HCT116 (cell line): ENCODE measurements at regions not wholly inside any gene's neighbourhood (a gene's known extent, or its start where the extent isn't known, plus 50 kb on each side); places are given as distances from the start of the nearest gene placed in this dataset.

Experiments used
- ATAC-seq: fragments of 200-7000 bp; cut with Tn5 transposase; 2 replicates; pipeline ENCODE4 v1.9.1; 2020; ENCODE audit warnings: mild to moderate bottlenecking, moderate library complexity
- BruUV-seq: library from RNA; stranded (reverse); fragments of 400-500 nt; replicated peaks from 2 replicates; lab custom pipeline; 2021; lab: Mats Ljungman, UMichigan
- CTCF ChIA-PET: fragments of 300-600 bp; sonication (Branson Sonifier 250); formaldehyde crosslinking; loops from one replicate; lab custom pipeline; 2021; ENCODE audit warnings: antibody characterized with exemption; lab: Charles Lee
- POLR2A ChIA-PET: fragments of 300-600, 350-600 bp; sonication (Branson Sonifier 250); formaldehyde crosslinking; loops from one replicate; lab custom pipeline; 2021; ENCODE audit warnings: antibody characterized with exemption; lab: Charles Lee
- RAD21 ChIA-PET, 2 experiments: fragments of 300-600 bp; sonication (Branson Sonifier 250); formaldehyde crosslinking; loops; one replicate each; lab custom pipeline; 2023; ENCODE audit warnings: low total read pairs in 2 of 2; ENCODE audit not compliant: uncharacterized antibody in 2 of 2, unreplicated experiment in 2 of 2, low non-redundant PET in 1 of 2; lab: Charles Lee
- DNase-seq: peaks from one replicate; pipeline ENCODE4 v3.0.0-alpha.2; 2010; ENCODE audit warnings: low read depth, low spot score
- H2AFZ ChIP-seq: fragments of 200-600 bp; shearing (Covaris generic), sonication (generic); 2 replicates; pipeline ENCODE4 v1.6.1; 2017; ENCODE audit warnings: low read depth, mixed run types, mixed read lengths, antibody characterized with exemption, low read length; ENCODE audit not compliant: poor library complexity, severe bottlenecking
- H3K27ac ChIP-seq: 2 replicates; pipeline ENCODE4 v1.5.1; 2012; ENCODE audit warnings: low read depth, low read length
- H3K27me3 ChIP-seq: fragments of 200-600 bp; sonication (generic); 2 replicates; pipeline ENCODE4 v1.6.1; 2016; ENCODE audit warnings: mixed run types, low read length, mixed read lengths; ENCODE audit not compliant: insufficient read depth
- H3K36me3 ChIP-seq, 2 experiments: fragments of 200-500 bp in 1 of 2; fragments of 200-600 bp in 1 of 2; sonication (Bioruptor generic) in 1 of 2; sonication (generic) in 1 of 2; 2 replicates each; pipeline versions ENCODE4 v1.5.1 to v1.6.1; 2014 to 2016; ENCODE audit warnings: low read length in 2 of 2, inconsistent platforms in 1 of 2, mixed read lengths in 1 of 2, mixed run types in 1 of 2; ENCODE audit not compliant: insufficient read depth in 2 of 2, control insufficient read depth in 1 of 2
- H3K4me1 ChIP-seq, 2 experiments: fragments of 200-600 bp in 1 of 2; sonication (generic) in 1 of 2; 2 replicates each; pipeline versions ENCODE4 v1.5.1 to v1.6.1; 2012 to 2017; ENCODE audit warnings: low read length in 2 of 2, inconsistent platforms in 1 of 2, mild to moderate bottlenecking in 1 of 2, mixed read lengths in 1 of 2, mixed run types in 1 of 2, moderate library complexity in 1 of 2; ENCODE audit not compliant: insufficient read depth in 2 of 2, control insufficient read depth in 1 of 2
- H3K4me2 ChIP-seq: fragments of 200-600 bp; sonication (generic); 2 replicates; pipeline ENCODE4 v1.6.1; 2017; ENCODE audit warnings: mixed run types, low read length, mixed read lengths
- H3K4me3 ChIP-seq, 2 experiments: fragments of 200-600 bp in 1 of 2; sonication (generic) in 1 of 2; replicated peaks in 1 of 2; 2 replicates each; pipeline ENCODE4 v1.5.1; 2011 to 2016; ENCODE audit warnings: low read length in 2 of 2, control low read depth in 1 of 2, low read depth in 1 of 2, mild to moderate bottlenecking in 1 of 2, mixed read lengths in 1 of 2, mixed run types in 1 of 2
- H3K79me2 ChIP-seq: fragments of 200-600 bp; sonication (generic); 2 replicates; pipeline ENCODE4 v1.6.1; 2017; ENCODE audit warnings: mild to moderate bottlenecking, mixed run types, low read length, moderate library complexity, mixed read lengths; ENCODE audit not compliant: insufficient read depth
- H3K9ac ChIP-seq: fragments of 200-600 bp; sonication (generic); 2 replicates; pipeline ENCODE4 v1.6.1; 2016; ENCODE audit warnings: low read length, mixed read lengths
- H3K9me2 ChIP-seq: fragments of 200-600 bp; sonication (generic), shearing (Covaris generic); 2 replicates; pipeline ENCODE4 v1.6.1; 2017; ENCODE audit warnings: mixed run types, mild to moderate bottlenecking, moderate library complexity; ENCODE audit not compliant: insufficient read depth
- H3K9me3 ChIP-seq, 2 experiments: fragments of 200-500 bp in 1 of 2; fragments of 200-600 bp in 1 of 2; sonication (Bioruptor generic) in 1 of 2; sonication (generic) in 1 of 2; 2 replicates each; pipeline ENCODE4 v1.6.1; 2014 to 2017; ENCODE audit warnings: low read length in 2 of 2, mixed read lengths in 2 of 2, inconsistent platforms in 1 of 2, low read depth in 1 of 2, mild to moderate bottlenecking in 1 of 2, mixed run types in 1 of 2, moderate library complexity in 1 of 2; ENCODE audit not compliant: control insufficient read depth in 1 of 2, insufficient read depth in 1 of 2
- H4K20me1 ChIP-seq: fragments of 200-600 bp; sonication (generic), shearing (Covaris generic); 2 replicates; pipeline ENCODE4 v1.6.1; 2017; ENCODE audit warnings: mixed run types, mild to moderate bottlenecking, moderate library complexity; ENCODE audit not compliant: insufficient read depth
- CEBPB ChIP-seq: IDR thresholded peaks from 2 replicates; pipeline ENCODE4 v1.6.1; 2012; ENCODE audit warnings: low read depth
- CTCF ChIP-seq, 3 experiments: fragments of 200-600 bp in 1 of 3; sonication (generic) in 1 of 3; IDR thresholded peaks in 2 of 3; conservative IDR thresholded peaks in 1 of 3; 2 replicates each; pipeline ENCODE4 v1.5.1; 2012 to 2017; ENCODE audit warnings: low read depth in 2 of 3, low read length in 2 of 3, antibody characterized with exemption in 1 of 3, borderline replicate concordance in 1 of 3, control low read depth in 1 of 3, mild to moderate bottlenecking in 1 of 3, mixed read lengths in 1 of 3, mixed run types in 1 of 3, moderate library complexity in 1 of 3; ENCODE audit not compliant: insufficient read depth in 1 of 3
- EGR1 ChIP-seq: IDR thresholded peaks from 2 replicates; pipeline ENCODE4 v1.6.1; 2012; ENCODE audit warnings: low read depth
- ELF1 ChIP-seq: IDR thresholded peaks from 2 replicates; pipeline ENCODE4 v1.6.1; 2012; ENCODE audit warnings: low read depth, borderline replicate concordance
- EZH2 ChIP-seq: fragments of 200-600 bp; sonication (generic); IDR thresholded peaks from 2 replicates; pipeline ENCODE4 v1.6.1; 2017; ENCODE audit warnings: antibody characterized with exemption, mixed run types
- EZH2phosphoT487 ChIP-seq: fragments of 200-600 bp; IDR thresholded peaks from 2 replicates; pipeline ENCODE4 v1.6.1; 2018; ENCODE audit warnings: antibody characterized with exemption, borderline replicate concordance
- MAX ChIP-seq: IDR thresholded peaks from 2 replicates; pipeline ENCODE4 v1.6.1; 2012
- POLR2A ChIP-seq: IDR thresholded peaks from 2 replicates; pipeline ENCODE4 v1.7.0; 2011; ENCODE audit warnings: borderline replicate concordance; ENCODE audit not compliant: insufficient read depth, insufficient read length; ENCODE audit errors: extremely low read depth
- POLR2AphosphoS5 ChIP-seq: IDR thresholded peaks from 2 replicates; pipeline ENCODE4 v1.6.1; 2011; ENCODE audit warnings: mild to moderate bottlenecking, low read depth, low read length, moderate library complexity
- RAD21 ChIP-seq: IDR thresholded peaks from 2 replicates; pipeline ENCODE4 v1.6.1; 2012; ENCODE audit warnings: low read depth, mild to moderate bottlenecking
- REST ChIP-seq: IDR thresholded peaks from 2 replicates; pipeline ENCODE4 v1.6.1; 2012; ENCODE audit warnings: low read depth
- SIN3A ChIP-seq: IDR thresholded peaks from 2 replicates; pipeline ENCODE4 v1.6.1; 2012; ENCODE audit warnings: low read depth
- SP1 ChIP-seq: IDR thresholded peaks from 2 replicates; pipeline ENCODE4 v1.6.1; 2012; ENCODE audit warnings: low read depth
- YY1 ChIP-seq: IDR thresholded peaks from 2 replicates; pipeline ENCODE4 v1.6.1; 2011; ENCODE audit warnings: low read length, low read depth, moderate library complexity, mild to moderate bottlenecking; ENCODE audit not compliant: insufficient replicate concordance; ENCODE audit errors: extremely low read depth
- intact Hi-C: fragments of 100-400 bp; cut with micrococcal nuclease; formaldehyde crosslinking; loops from 2 replicates; pipeline ENCODE4 v1.10.0; 2022

- Histone ChIP-seq H3K4me1 (no peaks in the 10 kb centered on the region), H3K9me3 (no peaks in the 10 kb centered on the region), H3K4me2 (no peak overlapping the region)
- TF ChIP-seq SIN3A (no peak), YY1 (no peak), POLR2A (no peak), CEBPB (no peak), EGR1 (no peak), SP1 (no peak), POLR2AphosphoS5 (no peak), EZH2 (no peak), REST (no peak), EZH2phosphoT487 (no peak), RAD21 (no peak), CTCF (IDR thresholded peaks at IDR 0.05 in 2 of 3, conservative IDR thresholded peaks at IDR 0.05 in 1 of 3; ENCODE audit: borderline replicate concordance in 1 of 3, insufficient read depth in 1 of 3, low read depth in 2 of 3, low read length in 2 of 3) (no peak), MAX (no peak), ELF1 (no peak)
- TF ChIP-seq, all 23 proteins: peak for 0
- no peak overlapping the region for H2AFZ ChIP-seq
- no peak overlapping the region for H3K27ac ChIP-seq
- RAD21 ChIA-PET: no interaction called here
- no peaks in the 10 kb centered on the region for H3K27me3 ChIP-seq
- no peaks in the 10 kb centered on the region for H3K9me2 ChIP-seq
- no peaks in the 10 kb centered on the region for H3K79me2 ChIP-seq
- POLR2A ChIA-PET: no interaction called here
- CTCF ChIA-PET: no interaction called here
- DNase-seq (no peak), ATAC-seq (no peak)
- no peaks in the 10 kb centered on the region for H3K36me3 ChIP-seq
- no TSS peak for BruUV-seq
- no peak overlapping the region for H3K4me3 ChIP-seq
- intact Hi-C loops: loop anchor here (10.0 kb wide), 1 partner anchor 1166 kb away; no protein-coding TSS in a partner anchor
- no peak overlapping the region for H3K9ac ChIP-seq
- H4K20me1 ChIP-seq: no peaks in the 10 kb centered on the region
Measured at GRCh38 chr6:128720891-128721290, 162.0 kb upstream of the LAMA2 start.
